IMR-90 (cell line): ENCODE measurements at regions not wholly inside any gene's neighbourhood (a gene's known extent, or its start where the extent isn't known, plus 50 kb on each side); places are given as distances from the start of the nearest gene placed in this dataset.

Source experiments
- ATAC-seq: fragments of 200-7000 bp; cut with Tn5 transposase; 2 replicates; pipeline ENCODE4 v1.9.1; 2020; ENCODE audit warnings: low read depth, mild to moderate bottlenecking, moderate library complexity
- BruUV-seq: library from RNA; stranded (reverse); fragments of 400-500 nt; replicated peaks from 2 replicates; lab custom pipeline; 2021; lab: Mats Ljungman, UMichigan
- CTCF ChIA-PET: fragments of 300-600 bp; formaldehyde crosslinking; extraction: SDS; loops from one replicate; lab custom pipeline; 2021; ENCODE audit warnings: antibody characterized with exemption; lab: Yijun Ruan, JAX
- POLR2A ChIA-PET: fragments of 300-600 bp; sonication (Branson Sonifier 250); formaldehyde crosslinking; loops from one replicate; lab custom pipeline; 2022; ENCODE audit warnings: antibody characterized with exemption; ENCODE audit not compliant: unreplicated experiment; lab: Charles Lee
- DNase-seq: peaks from one replicate; pipeline ENCODE4 v3.0.0; 2013
- H2AFZ ChIP-seq: replicated peaks from 2 replicates; pipeline ENCODE3; 2013; ENCODE audit warnings: low read length, mild to moderate bottlenecking; ENCODE audit not compliant: poor library complexity
- H2AK5ac ChIP-seq: 2 replicates; pipeline ENCODE4 v1.6.1; 2013; ENCODE audit warnings: low read depth, low read length, inconsistent platforms
- H2AK9ac ChIP-seq: replicated peaks from 2 replicates; pipeline ENCODE3; 2013; ENCODE audit warnings: mild to moderate bottlenecking, low read depth, low read length, moderate library complexity; ENCODE audit not compliant: poor library complexity
- H2BK120ac ChIP-seq: 2 replicates; pipeline ENCODE4 v1.6.1; 2013; ENCODE audit warnings: low read depth, low read length, inconsistent platforms
- H2BK15ac ChIP-seq: 3 replicates; pipeline ENCODE4 v1.6.1; 2013; ENCODE audit warnings: low read depth, low read length, inconsistent platforms
- H2BK20ac ChIP-seq: 2 replicates; pipeline ENCODE4 v1.6.1; 2013; ENCODE audit warnings: low read depth, mild to moderate bottlenecking, inconsistent platforms, low read length, moderate library complexity
- H2BK5ac ChIP-seq: 2 replicates; pipeline ENCODE4 v1.6.1; 2013; ENCODE audit warnings: mild to moderate bottlenecking, low read depth, low read length, inconsistent platforms; ENCODE audit not compliant: poor library complexity, severe bottlenecking
- H3K14ac ChIP-seq: replicated peaks from 2 replicates; pipeline ENCODE4 v1.6.1; 2013; ENCODE audit warnings: low read depth, low read length, inconsistent platforms
- H3K18ac ChIP-seq: 2 replicates; pipeline ENCODE4 v1.6.1; 2013; ENCODE audit warnings: low read depth, low read length, control low read depth
- H3K23ac ChIP-seq: 2 replicates; pipeline ENCODE4 v1.6.1; 2013; ENCODE audit warnings: low read depth, low read length, inconsistent platforms
- H3K27ac ChIP-seq: 2 replicates; pipeline ENCODE4 v1.5.1; 2013; ENCODE audit warnings: mild to moderate bottlenecking, control low read depth, low read length; ENCODE audit not compliant: insufficient read depth
- H3K27me3 ChIP-seq: 2 replicates; pipeline ENCODE4 v1.6.1; 2013; ENCODE audit warnings: low read length; ENCODE audit not compliant: control insufficient read depth, insufficient read depth
- H3K36me3 ChIP-seq: 2 replicates; pipeline ENCODE4 v1.6.1; 2013; ENCODE audit warnings: low read length, mixed read lengths; ENCODE audit not compliant: control insufficient read depth, insufficient read depth
- H3K4ac ChIP-seq: 2 replicates; pipeline ENCODE4 v1.6.1; 2013; ENCODE audit warnings: low read depth, low read length, inconsistent platforms
- H3K4me1 ChIP-seq: 2 replicates; pipeline ENCODE4 v1.6.1; 2013; ENCODE audit warnings: low read length, mixed read lengths; ENCODE audit not compliant: control insufficient read depth, insufficient read depth
- H3K4me2 ChIP-seq: 2 replicates; pipeline ENCODE4 v1.6.1; 2013; ENCODE audit warnings: low read depth, mild to moderate bottlenecking, control low read depth, low read length, moderate library complexity
- H3K4me3 ChIP-seq: 2 replicates; pipeline ENCODE4 v1.5.1; 2013; ENCODE audit warnings: low read depth, mild to moderate bottlenecking, control low read depth, low read length, moderate library complexity; ENCODE audit not compliant: insufficient read depth
- H3K56ac ChIP-seq: 2 replicates; pipeline ENCODE4 v1.6.1; 2013; ENCODE audit warnings: low read length, inconsistent platforms; ENCODE audit not compliant: insufficient read depth; ENCODE audit errors: extremely low read depth
- H3K79me1 ChIP-seq, 2 experiments: 2 replicates each; pipeline ENCODE4 v1.6.1; 2013; ENCODE audit warnings: low read length in 2 of 2, inconsistent platforms in 1 of 2, low read depth in 1 of 2
- H3K9ac ChIP-seq: 2 replicates; pipeline ENCODE4 v1.6.1; 2013; ENCODE audit warnings: low read depth, low read length, control low read depth
- H3K9me1 ChIP-seq: 2 replicates; pipeline ENCODE4 v1.6.1; 2013; ENCODE audit warnings: low read length, inconsistent platforms; ENCODE audit not compliant: insufficient read depth
- H3K9me3 ChIP-seq: 2 replicates; pipeline ENCODE4 v1.6.1; 2013; ENCODE audit warnings: low read length; ENCODE audit not compliant: control insufficient read depth, insufficient read depth
- H4K20me1 ChIP-seq: 2 replicates; pipeline ENCODE4 v1.6.1; 2013; ENCODE audit warnings: low read length, inconsistent platforms; ENCODE audit not compliant: insufficient read depth
- H4K5ac ChIP-seq: 2 replicates; pipeline ENCODE4 v1.6.1; 2013; ENCODE audit warnings: mild to moderate bottlenecking, low read depth, low read length, control low read depth
- H4K8ac ChIP-seq, 2 experiments: 2 replicates each; pipeline ENCODE4 v1.6.1; 2013; ENCODE audit warnings: low read depth in 2 of 2, low read length in 2 of 2, control low read depth in 1 of 2, inconsistent platforms in 1 of 2
- H4K91ac ChIP-seq: 2 replicates; pipeline ENCODE4 v1.6.1; 2013; ENCODE audit warnings: low read depth, low read length, inconsistent platforms; ENCODE audit not compliant: insufficient read depth
- BHLHE40 ChIP-seq: fragments of 150-350 bp; IDR thresholded peaks from 2 replicates; pipeline ENCODE4 v1.6.1; 2016; ENCODE audit warnings: mild to moderate bottlenecking, low read depth, low read length
- CEBPB ChIP-seq: IDR thresholded peaks from 2 replicates; pipeline ENCODE4 v1.6.1; 2012; ENCODE audit warnings: low read depth, low read length, improper control_type of control experiment
- CHD1 ChIP-seq: IDR thresholded peaks from 2 replicates; pipeline ENCODE4 v1.6.1; 2012; ENCODE audit warnings: low read depth, low read length, improper control_type of control experiment
- CTCF ChIP-seq: conservative IDR thresholded peaks from 2 replicates; pipeline ENCODE4 v1.5.1; 2012; ENCODE audit warnings: mild to moderate bottlenecking, low read depth, low read length, improper control_type of control experiment
- MAFK ChIP-seq: IDR thresholded peaks from 2 replicates; pipeline ENCODE4 v1.6.1; 2012; ENCODE audit warnings: low read depth, low read length, improper control_type of control experiment
- NFE2L2 ChIP-seq: fragments of 150-350 bp; IDR thresholded peaks from 2 replicates; pipeline ENCODE4 v1.6.1; 2016; ENCODE audit warnings: low read depth, mild to moderate bottlenecking, low read length
- POLR2A ChIP-seq: IDR thresholded peaks from 2 replicates; pipeline ENCODE4 v1.6.1; 2012; ENCODE audit warnings: mild to moderate bottlenecking, low read depth, low read length
- RCOR1 ChIP-seq: IDR thresholded peaks from 2 replicates; pipeline ENCODE4 v1.6.1; 2012; ENCODE audit warnings: mild to moderate bottlenecking, low read length, improper control_type of control experiment; ENCODE audit not compliant: insufficient replicate concordance
- RFX5 ChIP-seq: IDR thresholded peaks from 2 replicates; pipeline ENCODE4 v1.8.0; 2012; ENCODE audit warnings: low read depth, mild to moderate bottlenecking, low read length, moderate library complexity
- WGBS, 2 experiments: methylation state at CpG; one replicate each; pipeline versions ENCODE4 v1.1.5 to v1.1.7; 2013; ENCODE audit warnings: missing lambda C conversion rate in 2 of 2; ENCODE audit not compliant: insufficient read length in 1 of 2; ENCODE audit errors: extremely low coverage in 2 of 2; 5-methylcytosine and 5-hydroxymethylcytosine counted together
- dilution Hi-C: fragments of 300-500 bp; cut with HindIII; formaldehyde crosslinking; loops from one replicate; pipeline ENCODE4 v1.14.3; 2018; ENCODE audit warnings: low sequenced_read_pairs; ENCODE audit not compliant: unreplicated experiment
- in situ Hi-C: fragments of 300-500 bp; cut with MboI; formaldehyde crosslinking; loops from 3 replicates; pipeline ENCODE4 v1.14.3; 2019; ENCODE audit warnings: low sequenced_read_pairs, inconsistent platforms, mixed read lengths
- intact Hi-C: fragments of 100-400 bp; cut with micrococcal nuclease; formaldehyde crosslinking; loops from 2 replicates; pipeline ENCODE4 v1.10.0; 2022

GRCh38 chrX:27008486-27008885, 454.7 kb downstream of the PPP4R3C start:
- no peak overlapping the region for H4K5ac ChIP-seq
- no peaks in the 10 kb centered on the region for H3K4me1 ChIP-seq
- BruUV-seq: no TSS peak
- H2BK5ac ChIP-seq: no peak overlapping the region
- H3K18ac ChIP-seq: no peak overlapping the region
- intact Hi-C loops: no loop called here
- no peak overlapping the region for H2BK120ac ChIP-seq
- H3K23ac ChIP-seq: no peak overlapping the region
- dilution Hi-C loops: no loop called here
- H3K9me3 ChIP-seq: 0 out of 2 replicates have a peak, but pooled peaks cover 2% of the 10 kb centered on the region
- no peaks in the 10 kb centered on the region for H3K79me1 ChIP-seq
- H3K4me2 ChIP-seq: no peak overlapping the region
- no peak overlapping the region for H2BK15ac ChIP-seq
- no peak for DNase-seq
- H3K9ac ChIP-seq: no peak overlapping the region
- H2BK20ac ChIP-seq: no peak overlapping the region
- no peak overlapping the region for H2AK9ac ChIP-seq
- TF ChIP-seq MAFK: no peak
- no peak for TF ChIP-seq CHD1
- TF ChIP-seq RFX5: no peak
- no peak for TF ChIP-seq CTCF
- TF ChIP-seq BHLHE40: no peak
- TF ChIP-seq POLR2A: no peak
- TF ChIP-seq RCOR1: no peak
- no peak for TF ChIP-seq CEBPB
- no peak for TF ChIP-seq NFE2L2
- no peaks in the 10 kb centered on the region for H3K36me3 ChIP-seq
- no peaks in the 10 kb centered on the region for H4K20me1 ChIP-seq
- H3K56ac ChIP-seq: no peak overlapping the region
- no peak overlapping the region for H4K8ac ChIP-seq
- no peaks in the 10 kb centered on the region for H3K9me1 ChIP-seq
- no peak overlapping the region for H4K91ac ChIP-seq
- no peak overlapping the region for H3K27ac ChIP-seq
- H3K14ac ChIP-seq: no peak overlapping the region
- in situ Hi-C loops: no loop called here
- no CpG with 5 or more reads among the region's 5 CpGs for WGBS, 2 experiments
- no peak overlapping the region for H3K4me3 ChIP-seq
- ATAC-seq: no peak
- no peak overlapping the region for H2AFZ ChIP-seq
- no peak overlapping the region for H3K4ac ChIP-seq
- ChIA-PET CTCF (no interaction called here), POLR2A (no interaction called here)
- H3K27me3 ChIP-seq: no peaks in the 10 kb centered on the region
- H2AK5ac ChIP-seq: no peak overlapping the region
